Endothelial cell of umbilical vein (primary cell): ENCODE measurements at regions not wholly inside any gene's neighbourhood (a gene's known extent, or its start where the extent isn't known, plus 50 kb on each side); places are given as distances from the start of the nearest gene placed in this dataset.

Source experiments
- BruUV-seq: library from RNA; stranded (reverse); fragments of 400-500 nt; replicated peaks from 2 replicates; lab custom pipeline; 2021; lab: Mats Ljungman, UMichigan
- CTCF ChIA-PET: fragments of 300-600, 350-600 bp; sonication (Branson Sonifier 250); formaldehyde crosslinking; loops from one replicate; lab custom pipeline; 2021; ENCODE audit warnings: antibody characterized with exemption, inconsistent platforms; lab: Charles Lee
- POLR2A ChIA-PET: fragments of 300-600, 350-600 bp; sonication (Branson Sonifier 250); formaldehyde crosslinking; loops from one replicate; lab custom pipeline; 2021; ENCODE audit warnings: antibody characterized with exemption, inconsistent platforms; lab: Charles Lee
- DNase-seq: peaks from one replicate; pipeline ENCODE4 v3.0.0-alpha.2; 2011; ENCODE audit warnings: low read depth, low spot score
- FAIRE-seq: peaks from 2 replicates; lab custom pipeline; 2011; peaks lifted over from hg19 to GRCh38; lab: Jason Lieb, UNC
- H2AFZ ChIP-seq: 2 replicates; pipeline ENCODE4 v1.6.0; 2012; ENCODE audit warnings: low read depth, low read length, control low read depth, inconsistent platforms
- H3K27ac ChIP-seq: 2 replicates; pipeline ENCODE4 v1.5.1; 2011; ENCODE audit warnings: low read depth, mild to moderate bottlenecking, control low read depth, low read length, moderate library complexity; ENCODE audit not compliant: insufficient read depth
- H3K27me3 ChIP-seq, 2 experiments: 2 replicates each; pipeline versions ENCODE4 v1.6.0 to v1.6.1; 2011; ENCODE audit warnings: low read length in 2 of 2, mixed read lengths in 1 of 2; ENCODE audit not compliant: control insufficient read depth in 2 of 2, insufficient read depth in 2 of 2
- H3K36me3 ChIP-seq, 2 experiments: 2 replicates in 1 of 2; 3 replicates in 1 of 2; pipeline ENCODE4 v1.5.1; 2011; ENCODE audit warnings: low read length in 2 of 2, mild to moderate bottlenecking in 1 of 2, moderate library complexity in 1 of 2; ENCODE audit not compliant: control insufficient read depth in 2 of 2, insufficient read depth in 2 of 2; ENCODE audit errors: extremely low read depth in 1 of 2
- H3K4me1 ChIP-seq: 3 replicates; pipeline ENCODE4 v1.5.1; 2011; ENCODE audit warnings: mild to moderate bottlenecking, low read length; ENCODE audit not compliant: control insufficient read depth, insufficient read depth; ENCODE audit errors: extremely low read depth
- H3K4me2 ChIP-seq: 2 replicates; pipeline ENCODE4 v1.6.1; 2011; ENCODE audit warnings: low read length, control low read depth, mixed read lengths; ENCODE audit not compliant: insufficient read depth
- H3K4me3 ChIP-seq, 3 experiments: fragments of 200-600 bp in 1 of 3; sonication (generic), shearing (Covaris generic) in 1 of 3; replicated peaks in 1 of 3; 2 replicates each; pipeline ENCODE4 v1.5.1; 2011 to 2016; ENCODE audit warnings: control low read depth in 3 of 3, low read length in 3 of 3, mild to moderate bottlenecking in 2 of 3, inconsistent platforms in 1 of 3, low read depth in 1 of 3, moderate library complexity in 1 of 3; ENCODE audit not compliant: insufficient read depth in 1 of 3
- H3K79me2 ChIP-seq: 2 replicates; pipeline ENCODE4 v1.6.0; 2012; ENCODE audit warnings: low read length, inconsistent platforms; ENCODE audit not compliant: control insufficient read depth, insufficient read depth
- H3K9ac ChIP-seq: replicated peaks from 2 replicates; pipeline ENCODE3; 2011; ENCODE audit warnings: low read length, control low read depth; ENCODE audit not compliant: insufficient read depth; ENCODE audit errors: extremely low read depth
- H3K9me1 ChIP-seq: replicated peaks from 3 replicates; pipeline ENCODE4 v1.6.0; 2011; ENCODE audit warnings: mild to moderate bottlenecking, low read length; ENCODE audit not compliant: control insufficient read depth, insufficient read depth; ENCODE audit errors: extremely low read depth
- H3K9me3 ChIP-seq: replicated peaks from 2 replicates; pipeline ENCODE4 v1.5.1; 2012; ENCODE audit warnings: low read length, inconsistent platforms; ENCODE audit not compliant: control insufficient read depth, insufficient read depth
- H4K20me1 ChIP-seq: replicated peaks from 2 replicates; pipeline ENCODE3; 2011; ENCODE audit warnings: mild to moderate bottlenecking, low read length; ENCODE audit not compliant: control insufficient read depth, insufficient read depth; ENCODE audit errors: extremely low read depth
- EZH2 ChIP-seq: IDR thresholded peaks from 2 replicates; pipeline ENCODE4 v1.6.1; 2012; ENCODE audit warnings: borderline replicate concordance, low read depth, mild to moderate bottlenecking, moderate library complexity, low read length, inconsistent platforms; ENCODE audit not compliant: severe bottlenecking
- FOS ChIP-seq: IDR thresholded peaks from 2 replicates; pipeline ENCODE4 v1.6.1; 2011; ENCODE audit warnings: mild to moderate bottlenecking, low read length, moderate library complexity, borderline replicate concordance; ENCODE audit not compliant: insufficient read depth
- GATA2 ChIP-seq: IDR thresholded peaks from 2 replicates; pipeline ENCODE4 v1.7.0; 2011; ENCODE audit warnings: low read depth, mild to moderate bottlenecking, moderate library complexity, mixed read lengths, low read length; ENCODE audit not compliant: insufficient read length, insufficient read depth
- JUN ChIP-seq: IDR thresholded peaks from 2 replicates; pipeline ENCODE4 v1.6.1; 2011; ENCODE audit warnings: borderline replicate concordance, low read depth; ENCODE audit not compliant: insufficient read length, insufficient read depth
- MYC ChIP-seq: IDR thresholded peaks from one replicate; pipeline ENCODE4 v1.6.1; 2011; ENCODE audit warnings: mild to moderate bottlenecking, low read depth, low read length
- POLR2A ChIP-seq: IDR thresholded peaks from 2 replicates; pipeline ENCODE4 v1.6.1; 2012; ENCODE audit warnings: low read depth, mild to moderate bottlenecking, control low read depth, low read length
- POLR2AphosphoS5 ChIP-seq: IDR thresholded peaks from 2 replicates; pipeline ENCODE4 v1.6.1; 2012; ENCODE audit warnings: low read depth, mild to moderate bottlenecking, control low read depth, low read length, moderate library complexity; ENCODE audit not compliant: insufficient read depth
- dilution Hi-C: fragments of 300-500 bp; cut with MboI; formaldehyde crosslinking; loops from one replicate; pipeline ENCODE4 v1.15.0; 2019; ENCODE audit warnings: low sequenced_read_pairs; ENCODE audit not compliant: extremely low pct_ligation_motif_present
- intact Hi-C: fragments of 100-400 bp; cut with micrococcal nuclease; formaldehyde crosslinking; loops from one replicate; pipeline ENCODE4 v1.10.0; 2022
- TF ChIP-seq, protein P1 (sequence below): IDR thresholded peaks from 2 replicates; pipeline ENCODE4 v1.6.1; 2011; ENCODE audit not compliant: insufficient read depth, insufficient read length
- TF ChIP-seq, protein P2 (sequence below), 2 donors: IDR thresholded peaks; 1 replicate in 1 of 2; 2 replicates in 1 of 2; pipeline ENCODE4 v1.5.1; 2011; ENCODE audit warnings: low read length in 2 of 2, mild to moderate bottlenecking in 2 of 2, moderate library complexity in 2 of 2, control low read depth in 1 of 2, inconsistent platforms in 1 of 2, low read depth in 1 of 2; ENCODE audit not compliant: insufficient read depth in 1 of 2; ENCODE audit errors: extremely low read depth in 1 of 2

DNA sequence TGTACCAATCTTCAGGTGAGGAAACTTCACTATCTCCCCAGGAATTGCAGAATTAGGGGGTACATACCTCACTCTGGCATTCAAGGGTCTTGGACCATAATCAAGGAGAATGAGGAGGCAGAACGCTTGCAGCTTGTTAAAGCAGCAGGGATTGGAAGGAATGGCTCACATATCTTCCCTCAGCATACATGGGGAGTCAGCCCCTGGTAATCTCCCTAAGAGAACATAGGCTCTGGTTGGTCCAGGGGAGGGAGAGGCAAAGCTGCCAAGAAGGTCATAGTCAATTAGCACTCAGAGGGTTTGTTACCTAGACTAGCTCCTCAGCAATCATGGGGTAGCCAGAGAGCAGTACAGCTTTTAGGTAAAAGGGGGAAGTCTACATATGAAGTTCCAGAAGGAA is 256.8 kb downstream of the INSC start:
- Histone ChIP-seq H3K9ac (no peak overlapping the region), H3K4me2 (no peak overlapping the region), H3K27me3 (no peaks in the 10 kb centered on the region), H3K4me1 (no peaks in the 10 kb centered on the region), H3K79me2 (no peaks in the 10 kb centered on the region), H3K4me3 (no peak overlapping the region), H3K9me1 (no peaks in the 10 kb centered on the region), H3K27ac (no peak overlapping the region), H3K9me3 (peaks cover 4% of the 10 kb centered on the region), H3K36me3 (no peaks in the 10 kb centered on the region), H4K20me1 (no peaks in the 10 kb centered on the region), H2AFZ (no peak overlapping the region)
- intact Hi-C loops (no loop called here), dilution Hi-C loops (no loop called here)
- CTCF ChIA-PET = no interaction called here
- no TSS peak for BruUV-seq
- TF ChIP-seq EZH2 (no peak), GATA2 (no peak), MYC (no peak)
- TF ChIP-seq, protein P1, sequence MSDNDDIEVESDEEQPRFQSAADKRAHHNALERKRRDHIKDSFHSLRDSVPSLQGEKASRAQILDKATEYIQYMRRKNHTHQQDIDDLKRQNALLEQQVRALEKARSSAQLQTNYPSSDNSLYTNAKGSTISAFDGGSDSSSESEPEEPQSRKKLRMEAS = no peak
- POLR2A ChIA-PET = no interaction called here
- DNase-seq (no peak), FAIRE-seq (no peak)

DNA sequence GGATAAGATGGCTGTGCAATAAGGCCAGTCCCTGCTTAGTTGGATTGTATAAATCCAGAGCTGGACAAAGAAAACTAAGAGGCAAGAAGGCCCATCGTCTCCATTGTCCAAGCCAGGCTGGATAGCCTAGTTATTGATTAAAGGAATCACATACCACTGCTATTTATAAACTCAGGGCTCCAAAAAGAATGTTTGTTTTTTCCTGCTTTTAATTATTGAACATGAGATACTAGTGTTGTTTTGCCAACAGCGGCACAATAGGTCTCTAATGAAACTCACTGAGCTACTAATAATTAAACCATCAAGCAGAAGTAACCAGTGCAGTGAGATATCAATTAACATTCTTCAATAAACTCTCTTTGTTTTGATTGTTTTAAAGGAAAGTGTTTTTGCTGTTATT is 259.7 kb downstream of the INSC start:
- Histone ChIP-seq H3K4me2 (no peak overlapping the region), H3K9me1 (no peaks in the 10 kb centered on the region), H3K4me3 (no peak overlapping the region), H3K79me2 (no peaks in the 10 kb centered on the region), H3K36me3 (no peaks in the 10 kb centered on the region), H3K4me1 (no peaks in the 10 kb centered on the region), H3K9ac (no peak overlapping the region), H2AFZ (no peak overlapping the region), H4K20me1 (no peaks in the 10 kb centered on the region), H3K27ac (no peak overlapping the region), H3K9me3 (peaks cover 10% of the 10 kb centered on the region), H3K27me3 (no peaks in the 10 kb centered on the region)
- FAIRE-seq (no peak), DNase-seq (no peak)
- BruUV-seq = no TSS peak
- dilution Hi-C loops (no loop called here), intact Hi-C loops (no loop called here)
- TF ChIP-seq POLR2AphosphoS5 (no peak), POLR2A (no peak), GATA2 (no peak), JUN (no peak), MYC (no peak), FOS (no peak), EZH2 (no peak)
- TF ChIP-seq, protein P2, sequence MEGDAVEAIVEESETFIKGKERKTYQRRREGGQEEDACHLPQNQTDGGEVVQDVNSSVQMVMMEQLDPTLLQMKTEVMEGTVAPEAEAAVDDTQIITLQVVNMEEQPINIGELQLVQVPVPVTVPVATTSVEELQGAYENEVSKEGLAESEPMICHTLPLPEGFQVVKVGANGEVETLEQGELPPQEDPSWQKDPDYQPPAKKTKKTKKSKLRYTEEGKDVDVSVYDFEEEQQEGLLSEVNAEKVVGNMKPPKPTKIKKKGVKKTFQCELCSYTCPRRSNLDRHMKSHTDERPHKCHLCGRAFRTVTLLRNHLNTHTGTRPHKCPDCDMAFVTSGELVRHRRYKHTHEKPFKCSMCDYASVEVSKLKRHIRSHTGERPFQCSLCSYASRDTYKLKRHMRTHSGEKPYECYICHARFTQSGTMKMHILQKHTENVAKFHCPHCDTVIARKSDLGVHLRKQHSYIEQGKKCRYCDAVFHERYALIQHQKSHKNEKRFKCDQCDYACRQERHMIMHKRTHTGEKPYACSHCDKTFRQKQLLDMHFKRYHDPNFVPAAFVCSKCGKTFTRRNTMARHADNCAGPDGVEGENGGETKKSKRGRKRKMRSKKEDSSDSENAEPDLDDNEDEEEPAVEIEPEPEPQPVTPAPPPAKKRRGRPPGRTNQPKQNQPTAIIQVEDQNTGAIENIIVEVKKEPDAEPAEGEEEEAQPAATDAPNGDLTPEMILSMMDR (IDR thresholded peaks at IDR 0.05; ENCODE audit: extremely low read depth in 1 of 2, insufficient read depth in 1 of 2, low read depth in 1 of 2, low read length in 2 of 2) = no peak
- TF ChIP-seq, protein P1 = no peak
- CTCF ChIA-PET = no interaction called here
- POLR2A ChIA-PET = no interaction called here
